ENCODE measurements at regions not wholly inside any gene's neighbourhood (a gene's known extent, or its start where the extent isn't known, plus 50 kb on each side); places are given as distances from the start of the nearest gene placed in this dataset.
A peak's percentile ranks its signal among the peaks of the same experiment; 100 is the strongest.

DNA sequence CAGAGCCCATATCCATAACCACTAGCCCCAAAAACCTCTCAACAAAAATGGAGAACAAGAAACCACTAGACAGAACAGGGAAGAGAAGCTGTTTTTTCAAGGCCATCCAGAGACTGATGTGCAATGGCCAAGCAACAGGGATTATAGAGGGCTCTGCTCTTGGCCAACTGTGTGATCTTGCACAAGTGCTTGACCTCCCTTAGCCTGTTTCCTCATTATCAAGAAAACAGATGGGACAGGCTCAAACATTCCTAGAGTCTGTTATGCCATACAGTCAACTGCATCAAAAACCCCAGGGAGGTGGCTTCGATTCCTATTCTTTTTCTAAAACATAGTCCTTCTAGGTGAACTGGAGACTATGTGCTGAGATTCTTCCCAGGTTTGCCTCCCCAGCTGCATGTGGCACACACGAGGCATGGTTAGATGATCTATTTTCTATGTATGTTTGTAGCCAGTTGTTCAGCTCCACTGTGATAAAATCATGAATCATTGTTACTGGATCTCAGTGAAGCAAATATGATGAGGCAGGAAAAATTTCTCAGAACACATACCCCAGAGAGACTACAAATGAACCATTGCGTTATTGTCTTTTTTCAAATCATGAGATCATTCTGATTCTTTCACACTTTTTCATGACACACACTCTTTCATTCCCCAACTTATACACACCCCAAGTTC lies 132.9 kb upstream of the TGFBR2 start:
- H3K4me1 ChIP-seq: no peaks in the 10 kb centered on the region
- no peak overlapping the region for H3K4me3 ChIP-seq (replicated peaks in 1 of 3)
- TF ChIP-seq, protein P1, sequence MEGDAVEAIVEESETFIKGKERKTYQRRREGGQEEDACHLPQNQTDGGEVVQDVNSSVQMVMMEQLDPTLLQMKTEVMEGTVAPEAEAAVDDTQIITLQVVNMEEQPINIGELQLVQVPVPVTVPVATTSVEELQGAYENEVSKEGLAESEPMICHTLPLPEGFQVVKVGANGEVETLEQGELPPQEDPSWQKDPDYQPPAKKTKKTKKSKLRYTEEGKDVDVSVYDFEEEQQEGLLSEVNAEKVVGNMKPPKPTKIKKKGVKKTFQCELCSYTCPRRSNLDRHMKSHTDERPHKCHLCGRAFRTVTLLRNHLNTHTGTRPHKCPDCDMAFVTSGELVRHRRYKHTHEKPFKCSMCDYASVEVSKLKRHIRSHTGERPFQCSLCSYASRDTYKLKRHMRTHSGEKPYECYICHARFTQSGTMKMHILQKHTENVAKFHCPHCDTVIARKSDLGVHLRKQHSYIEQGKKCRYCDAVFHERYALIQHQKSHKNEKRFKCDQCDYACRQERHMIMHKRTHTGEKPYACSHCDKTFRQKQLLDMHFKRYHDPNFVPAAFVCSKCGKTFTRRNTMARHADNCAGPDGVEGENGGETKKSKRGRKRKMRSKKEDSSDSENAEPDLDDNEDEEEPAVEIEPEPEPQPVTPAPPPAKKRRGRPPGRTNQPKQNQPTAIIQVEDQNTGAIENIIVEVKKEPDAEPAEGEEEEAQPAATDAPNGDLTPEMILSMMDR (IDR thresholded peaks at IDR 0.05): no peak
- no peak for TF ChIP-seq POLR2A (IDR thresholded peaks at IDR 0.05)
- H3K27ac ChIP-seq: peak overlapping the region in 1 of 3 donors; percentile 50
- 86 to 92% methylated on average over 3 of the region's 3 CpGs for WGBS, 2 donors
- no peaks in the 10 kb centered on the region for H3K27me3 ChIP-seq
- DNase-seq: peak in 1 of 2 donors; percentile 12
- intact Hi-C loops (cut with DNase I): no loop called here
- H3K9me3 ChIP-seq: no peaks in the 10 kb centered on the region
- no peaks in the 10 kb centered on the region for H3K36me3 ChIP-seq

GRCh38 chr3:30474371-30474770 lies 132.0 kb upstream of the TGFBR2 start:
- no peaks in the 10 kb centered on the region for H3K27me3 ChIP-seq
- WGBS, 2 donors: 69 to 82% methylated on average over 1 of the region's 1 CpG
- TF ChIP-seq, protein P1 (IDR thresholded peaks at IDR 0.05): no peak
- no peak for TF ChIP-seq POLR2A (IDR thresholded peaks at IDR 0.05)
- H3K4me3 ChIP-seq (replicated peaks in 1 of 3): no peak overlapping the region
- DNase-seq: no peak
- no peaks in the 10 kb centered on the region for H3K9me3 ChIP-seq
- H3K36me3 ChIP-seq: no peaks in the 10 kb centered on the region
- intact Hi-C loops (cut with DNase I): no loop called here
- peak overlapping the region in 1 of 3 donors; percentile 50 for H3K27ac ChIP-seq
- H3K4me1 ChIP-seq: peaks cover 0 to 3% of the 10 kb centered on the region in 2 donors

GRCh38 chr3:30475038-30475808 lies 131.2 kb upstream of the TGFBR2 start:
- Histone ChIP-seq H3K27ac (no peak overlapping the region), H3K4me1 (peaks cover 0 to 6% of the 10 kb centered on the region in 2 donors), H3K27me3 (no peaks in the 10 kb centered on the region), H3K9me3 (no peaks in the 10 kb centered on the region), H3K4me3 (replicated peaks in 1 of 3) (no peak overlapping the region), H3K36me3 (no peaks in the 10 kb centered on the region)
- intact Hi-C loops (cut with DNase I): no loop called here
- no peak for DNase-seq
- 97% methylated on average over 5 of the region's 5 CpGs for WGBS, 2 donors
- TF ChIP-seq, protein P1 (IDR thresholded peaks at IDR 0.05): no peak
- TF ChIP-seq POLR2A (IDR thresholded peaks at IDR 0.05): no peak

DNA sequence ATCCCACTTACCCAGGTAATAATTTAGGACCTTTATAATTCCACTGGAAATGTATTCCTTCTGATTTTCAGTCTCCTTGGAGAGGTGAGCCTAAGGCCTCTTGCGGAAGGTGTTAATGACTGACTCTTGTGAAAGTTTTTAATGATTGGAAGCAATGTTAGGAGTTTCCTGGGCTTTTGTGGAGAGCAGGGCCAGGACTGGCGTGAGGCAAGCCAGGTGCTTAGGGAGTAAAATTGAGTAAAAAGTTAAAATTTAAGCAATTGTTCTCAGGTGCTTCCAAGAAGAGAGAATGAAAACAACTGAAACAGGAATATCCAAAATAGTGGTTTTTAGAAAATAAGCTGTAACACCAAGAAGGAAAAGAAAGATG lies 130.6 kb upstream of the TGFBR2 start:
- H3K4me1 ChIP-seq: peaks cover 0 to 6% of the 10 kb centered on the region in 2 donors

More for the DNA sequence above, 130.6 kb upstream of the TGFBR2 start:
- no peak overlapping the region for H3K27ac ChIP-seq
- H3K4me3 ChIP-seq (replicated peaks in 1 of 3): no peak overlapping the region
- intact Hi-C loops (cut with DNase I): no loop called here
- no peak for DNase-seq
- WGBS, 2 donors: 97 to 99% methylated on average over 2 of the region's 2 CpGs
- no peaks in the 10 kb centered on the region for H3K36me3 ChIP-seq
- TF ChIP-seq, protein P1 (IDR thresholded peaks at IDR 0.05): no peak
- TF ChIP-seq POLR2A (IDR thresholded peaks at IDR 0.05): no peak
- H3K9me3 ChIP-seq: no peaks in the 10 kb centered on the region
- H3K27me3 ChIP-seq: no peaks in the 10 kb centered on the region
